ENCODE measurements at regions not wholly inside any gene's neighbourhood (a gene's known extent, or its start where the extent isn't known, plus 50 kb on each side); places are given as distances from the start of the nearest gene placed in this dataset.

GRCh38 chr1:228961511-228961910 is 226.2 kb downstream of the RHOU start:
- no peak for TF ChIP-seq CTCF (IDR thresholded peaks at IDR 0.05)
- TF ChIP-seq POLR2A (IDR thresholded peaks at IDR 0.05), result no peak

Data from right lobe of liver (tissue), 4 donors.